HK-2 (cell line): ENCODE measurements at regions not wholly inside any gene's neighbourhood (a gene's known extent, or its start where the extent isn't known, plus 50 kb on each side); places are given as distances from the start of the nearest gene placed in this dataset.

Source experiments
- DNase-seq: peaks from one replicate; pipeline ENCODE4 v3.0.0-alpha.2; 2018; ENCODE audit not compliant: unreplicated experiment

DNA sequence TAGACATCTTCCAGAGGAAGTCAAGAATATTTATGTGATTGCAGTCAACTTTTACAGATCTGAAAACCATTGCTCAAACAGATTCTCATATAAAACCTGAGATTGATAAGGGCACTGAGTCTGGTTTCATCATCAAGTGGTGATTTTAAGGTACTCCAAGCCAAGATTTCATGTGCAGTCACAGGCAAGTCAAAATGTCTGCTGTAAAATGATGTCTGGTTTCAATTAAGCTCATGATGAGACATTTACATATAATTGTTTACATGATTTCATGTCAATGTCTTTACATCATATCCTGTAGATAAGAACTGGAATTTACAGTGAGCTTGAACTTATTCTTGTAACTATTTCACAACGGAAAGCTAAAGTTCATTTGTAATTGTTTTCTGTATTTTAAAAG is 1215.5 kb downstream of the ROBO2 start:
- no peak for DNase-seq

DNA sequence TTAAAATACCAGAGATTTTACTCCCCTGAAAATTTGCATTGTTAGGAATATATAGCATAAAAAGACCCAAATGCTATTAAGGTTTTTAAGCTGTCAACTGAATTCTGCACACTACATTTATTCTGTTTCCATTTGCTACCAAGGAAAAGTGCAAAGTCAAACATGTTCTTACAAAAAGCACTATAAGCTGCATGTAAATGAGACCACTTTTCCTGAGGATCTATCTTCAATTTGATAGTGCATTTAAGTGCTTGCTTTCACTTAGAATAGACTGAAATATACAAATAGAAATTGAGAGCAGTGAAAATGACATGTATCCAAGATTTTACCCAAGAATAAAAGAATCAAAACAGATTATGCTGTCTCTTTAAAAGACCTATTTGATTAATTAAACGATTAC is 1216.2 kb downstream of the ROBO2 start:
- no peak for DNase-seq

DNA sequence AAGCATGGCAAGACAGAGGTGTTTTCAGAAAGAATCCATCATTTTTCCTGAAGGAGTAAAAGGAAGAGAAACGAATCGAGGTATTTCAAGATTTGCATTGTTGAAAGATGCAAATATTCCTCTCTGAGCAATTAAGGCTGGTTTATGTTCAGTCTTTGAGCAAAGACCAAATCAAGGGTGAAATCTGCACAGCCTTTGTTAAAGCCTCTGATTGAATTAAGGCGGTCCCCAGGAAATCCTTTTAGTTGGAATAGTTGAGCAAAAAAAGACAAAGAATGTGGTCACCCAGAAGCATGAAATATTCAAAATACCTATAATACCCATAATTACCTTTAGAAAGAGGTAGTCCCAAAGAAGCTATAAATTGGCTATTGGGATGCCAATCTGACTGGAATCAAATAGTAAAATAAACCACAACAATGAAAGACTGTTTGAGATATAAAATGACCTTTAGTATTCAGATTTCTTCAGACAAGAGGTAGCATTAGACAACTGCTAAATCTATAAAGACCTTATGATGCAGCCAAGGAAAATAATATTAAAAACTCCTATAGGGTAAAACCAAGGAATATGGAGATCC is 1218.1 kb downstream of the ROBO2 start:
- DNase-seq, result no peak

DNA sequence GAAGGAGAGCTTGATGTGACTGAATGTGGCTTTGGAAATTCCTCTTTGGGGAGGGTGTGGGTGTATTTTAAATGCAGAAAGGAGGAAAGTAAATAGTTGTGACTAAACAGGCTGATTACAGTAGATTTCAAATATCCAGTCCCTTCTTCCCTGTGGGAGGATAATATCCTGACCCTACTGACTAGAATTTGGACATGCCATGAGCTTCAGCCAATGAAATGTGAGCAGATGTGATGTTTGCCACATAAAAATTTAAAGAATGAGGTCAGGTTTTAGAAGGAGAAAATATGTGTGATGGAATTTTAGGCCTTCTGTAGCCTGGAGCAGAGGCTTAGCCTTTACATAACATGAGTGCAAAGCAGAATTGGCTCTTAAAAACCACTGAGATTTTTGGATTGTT is 1218.9 kb downstream of the ROBO2 start:
- DNase-seq, result no peak

DNA sequence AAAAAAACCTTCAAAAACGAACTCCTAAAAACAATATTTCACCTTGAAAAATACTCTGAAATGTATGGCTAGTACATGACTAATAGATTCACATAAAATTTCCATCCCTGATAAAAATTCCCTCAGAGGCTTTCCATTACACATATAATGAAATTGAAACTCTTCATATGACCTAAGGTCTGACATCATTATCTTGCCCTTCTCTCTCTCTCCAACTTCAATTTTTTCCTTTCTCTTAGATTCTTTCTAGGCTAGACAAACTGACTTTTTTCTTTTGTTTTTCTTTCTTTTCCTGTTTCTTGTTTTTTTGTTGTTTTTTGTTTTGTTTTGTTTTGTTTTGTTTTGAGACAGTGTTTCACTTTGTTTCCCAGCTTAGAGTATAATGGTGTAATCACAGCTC is 1220.5 kb downstream of the ROBO2 start:
- DNase-seq, result no peak

DNA sequence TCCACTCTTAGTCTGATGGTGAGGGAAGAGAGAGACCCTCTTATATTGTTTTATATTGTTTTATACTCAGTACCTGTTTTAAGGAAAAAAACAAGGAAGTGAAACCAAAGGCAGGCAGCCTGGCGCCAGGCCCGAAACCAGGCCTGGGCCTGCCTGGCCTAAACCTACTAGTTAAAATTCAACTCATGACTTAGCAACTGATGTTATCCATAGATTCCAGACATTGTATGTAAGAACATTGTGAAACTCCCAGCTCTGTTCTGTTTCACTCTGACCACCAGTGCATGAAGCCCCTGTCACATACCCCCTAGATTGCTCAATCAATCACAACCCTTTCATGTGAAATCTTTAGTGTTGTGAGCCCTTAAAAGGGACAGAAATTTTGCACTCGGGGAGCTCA is 1226.7 kb downstream of the ROBO2 start:
- DNase-seq, result peak; percentile 31

DNA sequence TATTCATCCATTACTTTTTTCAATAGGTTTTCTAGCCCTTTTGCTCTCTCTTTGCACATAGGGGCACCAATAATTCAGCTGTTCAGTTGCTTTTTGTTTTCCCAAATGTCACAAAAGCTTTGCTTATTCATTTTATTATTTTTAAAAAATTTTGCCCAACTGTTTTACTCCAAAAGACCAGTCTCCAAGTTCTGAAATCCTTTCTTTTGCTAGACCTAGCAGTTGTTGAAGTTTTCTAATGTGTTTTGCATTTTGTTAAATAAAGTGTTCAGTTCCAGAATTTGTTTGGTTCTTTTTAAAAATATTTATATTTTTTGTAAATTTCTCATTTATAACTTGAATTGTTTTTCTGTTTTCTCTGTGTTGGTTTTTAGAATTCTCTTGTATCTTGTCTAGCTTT is 1227.3 kb downstream of the ROBO2 start:
- DNase-seq, result no peak

DNA sequence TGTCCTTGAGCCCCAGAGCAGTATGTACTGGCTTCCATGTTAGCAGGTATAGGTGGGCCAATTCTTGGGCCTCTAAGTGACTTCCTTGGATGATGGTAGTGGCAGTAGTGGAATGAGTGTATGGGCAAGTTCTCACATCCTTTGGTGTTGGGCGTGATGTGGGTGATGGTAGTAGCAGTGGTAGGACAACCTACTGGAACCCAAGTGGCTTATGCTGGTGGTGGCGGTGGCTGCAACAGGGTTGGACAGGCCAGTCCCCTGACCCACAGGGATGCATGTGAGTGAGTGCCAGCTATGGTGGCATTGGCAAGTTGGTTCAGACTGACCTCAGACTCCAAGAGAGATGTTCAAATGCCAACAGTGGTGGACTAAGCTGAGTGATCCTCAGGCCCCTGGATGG is 1228.2 kb downstream of the ROBO2 start:
- DNase-seq, result no peak

DNA sequence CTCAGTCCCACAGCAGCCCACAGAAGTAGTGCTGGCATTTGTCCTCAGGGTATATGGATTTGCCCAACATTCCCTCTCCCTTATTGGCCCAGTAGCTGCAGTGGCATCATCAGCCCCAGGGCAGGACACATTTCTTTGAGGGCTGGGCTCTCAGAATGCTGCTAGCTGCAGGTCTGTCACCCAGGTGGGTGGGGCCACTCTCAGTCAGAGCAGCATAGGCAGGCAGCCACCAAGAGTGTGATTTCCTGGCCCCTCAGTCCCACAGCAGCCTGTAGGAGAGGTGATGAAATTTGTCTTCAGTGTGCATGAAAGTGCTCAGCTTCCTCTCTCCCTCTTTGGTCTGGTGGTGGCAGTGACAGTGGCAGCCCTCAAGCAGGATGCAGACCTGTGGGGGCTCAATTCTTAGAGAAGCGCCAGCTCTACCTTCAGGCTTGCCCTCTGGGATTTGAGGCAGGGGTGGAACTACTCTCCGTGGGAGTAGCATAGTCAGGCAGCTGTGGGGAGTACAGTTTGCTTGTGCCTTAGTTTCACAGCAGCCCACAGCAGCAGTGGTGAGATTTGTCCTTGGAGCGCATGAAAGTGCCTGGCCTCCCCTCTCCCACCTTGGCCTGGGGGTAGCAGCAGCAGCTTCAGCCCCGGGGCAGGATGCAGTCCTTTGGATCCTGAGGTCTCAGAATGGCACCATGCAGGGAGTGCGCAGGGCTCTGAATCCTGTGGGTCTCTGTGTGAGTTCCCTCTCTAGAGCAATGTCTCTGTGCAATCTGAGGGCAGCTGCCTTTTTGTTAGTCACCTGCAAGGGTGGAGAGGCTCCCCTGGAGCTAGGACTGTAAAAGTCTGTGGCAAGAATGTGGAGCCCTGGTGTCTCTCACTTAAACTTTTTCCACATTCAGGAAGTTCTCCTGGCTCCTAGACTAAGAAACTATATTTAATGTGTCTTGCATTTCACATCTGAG is 1229.1 kb downstream of the ROBO2 start:
- DNase-seq, result no peak

DNA sequence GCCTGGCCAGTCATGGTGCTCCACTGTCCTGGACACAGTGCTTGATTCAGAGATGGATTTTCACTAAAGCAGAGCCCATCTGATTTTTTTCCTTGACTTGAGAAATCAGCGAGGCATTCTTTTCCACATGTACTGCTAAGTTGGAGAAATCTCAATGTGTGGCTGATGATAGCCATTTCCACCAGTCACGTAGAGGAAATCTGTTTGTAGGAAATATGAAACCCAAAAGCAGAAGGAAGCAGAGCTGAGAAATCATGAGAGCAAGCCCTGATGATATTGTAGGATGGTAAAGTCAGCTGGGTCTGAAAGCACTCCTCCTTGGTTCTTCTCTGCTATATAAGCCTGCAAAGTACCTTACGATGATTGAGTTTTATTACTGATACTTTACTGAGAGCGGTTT is 1233.4 kb downstream of the ROBO2 start:
- DNase-seq, result no peak

DNA sequence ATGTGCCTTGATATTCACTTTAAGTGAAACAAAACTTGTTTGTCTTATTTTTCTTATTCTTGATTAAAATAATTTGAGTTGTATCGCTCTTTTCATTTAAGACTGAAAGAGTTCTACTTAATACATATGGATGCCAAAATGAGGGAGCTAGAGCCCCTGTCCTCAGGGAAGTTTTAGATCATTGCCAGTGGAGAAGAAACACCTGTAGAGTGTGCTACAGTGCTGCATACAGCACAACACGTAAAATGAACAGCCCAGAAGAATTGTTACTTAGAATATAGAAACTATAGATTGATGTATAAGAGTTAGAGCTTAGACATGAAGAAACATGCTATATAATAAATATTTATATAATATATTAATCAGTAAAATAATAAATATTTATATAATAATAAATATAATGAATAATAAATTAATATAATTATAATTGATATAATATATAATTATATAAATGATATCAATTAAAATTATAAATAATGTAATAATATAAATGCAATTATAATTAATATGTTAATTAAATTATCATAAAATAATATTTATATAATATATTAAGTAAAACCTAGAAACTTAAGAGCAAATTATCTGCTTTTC is 1234.7 kb downstream of the ROBO2 start:
- DNase-seq, result no peak

DNA sequence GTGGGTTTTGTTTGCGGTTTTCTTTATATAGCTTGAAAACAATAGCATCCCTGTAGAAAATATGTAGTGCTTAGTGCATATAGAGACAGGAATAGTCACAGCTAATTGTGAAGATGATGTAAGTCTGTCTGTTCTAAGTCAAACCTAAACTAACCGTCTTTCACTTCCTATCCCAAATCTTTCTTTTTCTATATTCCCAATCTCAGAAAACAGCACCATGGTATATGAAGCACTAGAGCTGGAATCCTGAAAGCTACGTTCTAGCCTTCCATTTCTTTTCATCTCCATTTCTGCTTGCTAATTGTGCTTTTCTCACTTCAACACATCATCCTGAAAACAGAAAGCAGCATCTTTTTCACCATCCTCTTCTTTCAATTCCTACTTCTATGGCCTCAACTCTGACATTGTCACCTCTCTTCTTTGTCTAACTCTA is 1235.5 kb downstream of the ROBO2 start:
- DNase-seq, result no peak

DNA sequence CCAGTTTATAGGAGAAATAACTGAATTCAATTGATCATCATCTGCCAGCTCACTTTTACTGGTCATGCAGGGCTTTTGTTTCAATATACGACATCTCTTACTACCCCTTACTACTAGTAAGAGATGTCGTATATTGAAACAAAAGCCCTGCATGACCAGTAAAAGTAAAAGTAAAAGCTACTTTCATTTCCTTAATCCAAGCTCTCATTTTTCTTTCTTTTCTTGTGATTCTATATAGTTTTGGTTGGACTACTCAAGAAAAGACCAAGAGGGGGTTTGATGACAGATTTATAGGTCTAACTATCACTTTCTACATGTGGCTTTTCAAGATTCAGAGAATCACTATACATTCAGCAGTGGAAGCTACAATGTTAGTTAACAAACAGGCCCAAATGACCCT is 1237.3 kb downstream of the ROBO2 start:
- DNase-seq, result no peak

DNA sequence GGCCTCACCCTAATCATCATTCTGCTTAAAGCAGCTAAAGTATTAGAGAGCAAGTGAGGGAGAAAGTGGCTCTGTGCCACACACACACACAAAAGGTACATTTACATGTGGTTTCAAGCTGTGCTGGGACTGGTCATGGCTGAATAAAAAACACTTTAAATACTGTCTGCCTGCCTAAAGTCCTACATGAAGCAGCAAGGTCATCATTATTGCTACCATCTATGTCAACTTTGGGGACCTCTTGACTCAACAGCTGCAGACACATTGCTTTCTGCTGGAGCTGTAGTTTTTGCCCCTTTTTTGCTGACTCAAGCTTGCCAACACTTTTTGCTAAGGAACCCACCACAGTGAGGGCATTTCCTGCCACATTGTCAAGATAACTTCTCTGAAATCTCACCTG is 1237.9 kb downstream of the ROBO2 start:
- no peak for DNase-seq

DNA sequence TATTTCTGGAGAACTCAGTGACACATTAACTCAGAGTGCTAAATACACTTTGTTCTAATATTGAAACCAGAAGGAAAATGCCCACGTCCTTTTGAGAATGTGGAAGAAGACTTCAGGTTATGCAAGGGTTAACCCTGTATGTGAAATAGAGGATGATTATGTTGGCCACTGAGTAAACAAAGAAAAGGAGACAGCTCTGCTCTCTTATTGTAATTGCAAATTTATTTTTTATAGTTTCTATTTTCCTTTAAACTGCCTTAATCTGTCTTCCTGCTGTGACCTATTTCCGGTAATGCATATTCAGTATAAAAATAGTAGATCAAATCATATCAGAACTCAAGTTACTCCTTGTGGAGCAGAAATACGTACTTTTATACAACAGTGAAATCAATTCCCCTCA is 1239.2 kb downstream of the ROBO2 start:
- DNase-seq, result no peak

DNA sequence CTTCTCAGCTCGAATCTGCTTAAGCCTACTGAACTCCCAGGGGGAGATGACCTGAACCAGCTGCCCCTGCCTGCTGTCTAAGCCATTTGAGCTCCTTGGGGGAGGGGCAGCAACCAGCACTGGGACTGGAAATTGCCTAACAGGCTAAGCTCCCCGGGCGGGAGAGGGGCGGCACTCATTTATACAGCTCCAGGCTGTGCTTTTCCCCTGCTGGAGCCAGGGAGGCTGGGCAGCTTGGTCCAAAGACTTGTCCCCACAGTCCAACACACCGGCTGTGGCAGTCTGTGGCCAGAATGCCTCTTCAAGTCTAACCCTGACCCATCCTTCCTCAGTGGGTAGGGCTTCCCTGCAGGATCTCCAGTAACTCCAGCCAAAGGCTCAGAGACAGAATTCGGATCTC is 1241.5 kb downstream of the ROBO2 start:
- no peak for DNase-seq

DNA sequence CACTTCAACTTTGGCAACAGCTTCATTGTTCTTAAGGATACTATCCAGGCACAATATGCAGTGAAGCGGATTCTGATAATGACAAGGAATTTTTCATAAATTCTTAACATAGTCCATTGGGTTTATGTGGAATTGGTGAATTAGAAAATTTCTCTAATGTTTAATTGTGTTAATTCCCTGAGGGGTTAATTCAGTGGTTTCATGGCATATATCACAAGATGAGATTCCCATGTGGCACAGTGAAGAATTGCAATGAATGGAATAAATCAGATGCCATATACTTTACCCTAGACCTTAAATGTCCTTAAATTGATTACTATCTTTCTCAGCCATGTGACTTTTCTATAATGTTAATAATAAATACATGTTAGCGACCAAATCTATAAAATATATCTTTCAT is 1244.1 kb downstream of the ROBO2 start:
- no peak for DNase-seq

DNA sequence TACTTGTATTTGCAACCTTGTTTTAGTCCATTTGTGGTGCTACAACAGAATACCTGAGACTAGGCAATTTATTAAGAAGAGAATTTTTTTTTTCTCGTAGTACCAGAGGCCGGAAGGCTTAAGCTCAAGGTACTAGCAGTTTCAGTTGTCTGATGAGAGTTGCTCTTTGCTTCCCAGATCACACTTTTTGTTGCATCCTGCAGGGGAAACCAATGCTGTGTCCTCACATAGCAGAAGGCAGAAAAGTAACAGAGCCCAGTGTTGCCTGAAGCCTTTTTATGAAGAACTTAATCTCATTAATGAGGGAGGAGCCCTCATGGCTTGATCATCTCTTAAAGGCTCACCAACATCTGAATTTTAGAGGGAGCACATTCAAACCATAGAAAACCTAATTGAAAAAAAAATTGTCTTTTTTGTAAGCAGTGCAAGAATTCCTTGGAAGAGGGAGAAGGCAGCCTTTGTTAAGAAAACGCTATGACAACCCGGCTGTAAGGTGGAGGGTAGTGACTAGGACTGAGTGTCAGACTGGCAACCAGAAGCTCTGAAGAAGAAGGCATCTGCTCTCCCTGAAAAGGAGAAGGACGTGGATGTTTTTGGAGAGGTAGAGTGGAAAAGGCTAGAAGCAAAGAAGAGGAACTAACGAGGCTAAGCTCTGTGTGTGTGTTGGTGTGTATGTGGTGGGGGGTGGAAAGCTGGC is 1245.3 kb downstream of the ROBO2 start:
- no peak for DNase-seq

DNA sequence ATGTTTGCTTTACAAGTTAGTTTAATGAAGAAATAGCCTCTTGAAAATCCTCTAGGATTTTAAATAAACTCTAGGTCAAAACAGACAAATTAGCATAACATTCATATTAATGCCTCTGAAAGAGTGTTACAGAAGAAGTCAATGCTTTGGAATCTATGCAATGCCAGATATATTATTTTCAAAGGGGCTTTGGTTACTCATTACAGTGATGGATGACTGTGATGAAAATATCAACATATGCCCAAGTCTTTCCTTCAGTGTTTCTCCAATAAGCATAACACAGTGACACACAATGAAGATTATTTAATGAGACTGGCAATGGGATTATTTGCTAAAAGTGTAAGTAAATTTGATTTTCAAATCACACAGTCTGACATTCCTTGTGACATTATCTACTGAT is 1247.2 kb downstream of the ROBO2 start:
- no peak for DNase-seq

DNA sequence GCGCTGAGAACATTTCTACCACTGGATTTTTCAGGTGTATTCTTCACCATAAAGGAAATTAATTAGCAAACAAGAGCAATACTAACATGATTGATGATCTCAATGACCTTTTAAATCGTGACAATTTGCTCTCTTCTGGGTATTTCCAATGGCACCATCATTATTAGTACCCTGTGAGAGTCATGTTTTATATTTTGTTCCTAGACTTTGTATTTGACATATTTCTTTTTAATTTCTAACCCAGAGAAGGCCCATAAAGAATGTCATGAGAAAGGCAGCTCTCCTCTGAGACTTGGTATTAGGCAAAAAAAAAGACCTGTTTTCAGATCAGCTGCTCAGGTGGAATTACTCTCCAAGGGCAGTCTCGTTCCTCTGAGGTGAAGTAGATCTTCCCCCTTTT is 1253.4 kb downstream of the ROBO2 start:
- DNase-seq, result no peak

DNA sequence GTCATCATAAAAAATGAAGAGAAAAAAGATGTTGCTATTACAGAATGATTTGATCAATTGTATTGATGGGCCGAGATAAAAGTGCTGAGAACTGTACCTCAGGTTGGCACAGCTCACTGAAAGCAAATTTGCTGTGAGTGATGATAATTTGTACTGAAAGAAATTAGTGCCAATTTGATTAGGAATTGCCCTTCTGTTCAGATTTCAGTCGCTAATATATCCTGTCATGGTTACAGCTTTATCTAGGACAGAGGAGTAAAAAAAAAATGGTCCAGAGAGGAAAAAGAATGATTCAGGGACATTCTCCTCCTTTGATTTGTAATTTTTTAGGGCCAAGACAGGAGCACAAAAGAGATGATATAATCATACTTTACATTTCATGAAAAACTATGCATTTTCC is 1264.2 kb downstream of the ROBO2 start:
- DNase-seq, result no peak

DNA sequence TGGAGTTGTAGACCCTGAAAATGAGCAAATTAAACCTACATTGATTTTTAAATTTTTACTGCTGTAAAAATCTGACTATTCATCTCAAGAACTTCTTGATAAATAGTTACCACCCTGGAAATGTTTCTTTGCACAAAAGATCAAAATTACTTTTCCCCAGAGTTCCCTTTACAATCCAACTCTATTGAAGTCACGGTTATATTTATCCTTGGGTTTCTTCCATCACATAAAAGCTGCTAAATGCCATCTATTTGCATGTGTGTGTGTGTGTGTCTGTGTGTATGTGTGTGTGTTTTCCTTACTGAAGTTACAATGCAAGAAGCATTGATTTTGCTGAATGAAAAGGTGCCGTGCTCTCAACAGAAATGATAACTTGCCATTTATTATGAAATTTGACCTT is 1273.0 kb downstream of the ROBO2 start:
- no peak for DNase-seq

DNA sequence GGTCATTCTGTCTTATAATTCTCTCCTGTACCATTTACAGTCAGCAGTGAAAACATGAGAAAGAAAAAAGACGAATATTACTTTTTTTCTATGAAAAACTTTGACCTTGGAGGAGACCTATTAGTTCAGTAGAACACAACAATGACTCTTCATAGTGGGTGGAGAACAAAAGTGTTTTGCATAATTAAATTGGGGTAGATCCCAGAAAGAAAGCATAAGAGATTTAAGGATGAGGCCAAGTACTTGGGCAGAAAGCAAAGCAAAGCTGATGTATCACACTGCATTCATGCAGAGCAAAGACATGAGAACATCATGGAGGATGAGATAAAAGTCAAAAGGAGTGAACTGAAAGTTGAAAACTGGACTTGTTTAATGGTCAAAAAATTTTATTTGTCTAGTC is 1273.4 kb downstream of the ROBO2 start:
- no peak for DNase-seq
